DND-41 (cell line): ENCODE measurements at regions not wholly inside any gene's neighbourhood (a gene's known extent, or its start where the extent isn't known, plus 50 kb on each side); places are given as distances from the start of the nearest gene placed in this dataset.

Source experiments
- EZH2 ChIP-seq: IDR thresholded peaks from 3 replicates; pipeline ENCODE4 v1.6.1; 2012; ENCODE audit warnings: borderline replicate concordance, low read depth, mild to moderate bottlenecking, moderate library complexity, low read length, inconsistent platforms; ENCODE audit not compliant: severe bottlenecking
- TF ChIP-seq, protein P1 (sequence below): IDR thresholded peaks from 2 replicates; pipeline ENCODE4 v1.5.1; 2012; ENCODE audit warnings: borderline replicate concordance, low read length, moderate library complexity, mild to moderate bottlenecking; ENCODE audit not compliant: poor library complexity, severe bottlenecking; ENCODE audit errors: extremely low read depth

- TF ChIP-seq, protein P1, sequence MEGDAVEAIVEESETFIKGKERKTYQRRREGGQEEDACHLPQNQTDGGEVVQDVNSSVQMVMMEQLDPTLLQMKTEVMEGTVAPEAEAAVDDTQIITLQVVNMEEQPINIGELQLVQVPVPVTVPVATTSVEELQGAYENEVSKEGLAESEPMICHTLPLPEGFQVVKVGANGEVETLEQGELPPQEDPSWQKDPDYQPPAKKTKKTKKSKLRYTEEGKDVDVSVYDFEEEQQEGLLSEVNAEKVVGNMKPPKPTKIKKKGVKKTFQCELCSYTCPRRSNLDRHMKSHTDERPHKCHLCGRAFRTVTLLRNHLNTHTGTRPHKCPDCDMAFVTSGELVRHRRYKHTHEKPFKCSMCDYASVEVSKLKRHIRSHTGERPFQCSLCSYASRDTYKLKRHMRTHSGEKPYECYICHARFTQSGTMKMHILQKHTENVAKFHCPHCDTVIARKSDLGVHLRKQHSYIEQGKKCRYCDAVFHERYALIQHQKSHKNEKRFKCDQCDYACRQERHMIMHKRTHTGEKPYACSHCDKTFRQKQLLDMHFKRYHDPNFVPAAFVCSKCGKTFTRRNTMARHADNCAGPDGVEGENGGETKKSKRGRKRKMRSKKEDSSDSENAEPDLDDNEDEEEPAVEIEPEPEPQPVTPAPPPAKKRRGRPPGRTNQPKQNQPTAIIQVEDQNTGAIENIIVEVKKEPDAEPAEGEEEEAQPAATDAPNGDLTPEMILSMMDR = no peak
- TF ChIP-seq EZH2 = no peak
Observed at GRCh38 chr9:22228542-22228941, 218.1 kb upstream of the DMRTA1 start.
